Loucy (cell line): ENCODE measurements at regions not wholly inside any gene's neighbourhood (a gene's known extent, or its start where the extent isn't known, plus 50 kb on each side); places are given as distances from the start of the nearest gene placed in this dataset.

Experiments
- EZH2phosphoT487 ChIP-seq: fragments of 200-600 bp; IDR thresholded peaks from 2 replicates; pipeline ENCODE4 v1.6.1; 2018; ENCODE audit warnings: antibody characterized with exemption, mild to moderate bottlenecking, moderate library complexity, borderline replicate concordance
- TF ChIP-seq, protein P1 (sequence below): fragments of 200-600 bp; sonication (generic); conservative IDR thresholded peaks from 2 replicates; pipeline ENCODE4 v1.5.1; 2014; ENCODE audit warnings: mild to moderate bottlenecking, antibody characterized with exemption, low read length

DNA sequence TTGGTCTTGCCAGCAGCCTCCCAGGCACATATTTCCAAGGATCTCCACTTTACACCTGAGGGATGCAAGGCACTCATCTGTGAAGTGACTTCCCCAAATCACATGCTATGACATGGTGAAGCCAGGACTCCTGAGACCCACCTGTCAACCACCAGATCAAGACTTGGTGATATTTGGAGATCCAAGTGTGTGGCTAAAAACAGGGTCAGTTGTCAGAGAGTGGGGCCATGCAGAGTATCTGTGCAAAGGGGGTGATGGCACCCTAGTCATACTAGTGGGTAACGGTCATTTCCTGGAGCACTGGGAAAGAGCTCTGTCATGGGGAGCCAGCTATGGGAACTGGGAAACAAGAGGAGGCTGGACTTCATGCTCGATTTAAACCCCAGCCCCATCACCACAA lies 218.4 kb upstream of the IRS2 start:
- TF ChIP-seq, protein P1, sequence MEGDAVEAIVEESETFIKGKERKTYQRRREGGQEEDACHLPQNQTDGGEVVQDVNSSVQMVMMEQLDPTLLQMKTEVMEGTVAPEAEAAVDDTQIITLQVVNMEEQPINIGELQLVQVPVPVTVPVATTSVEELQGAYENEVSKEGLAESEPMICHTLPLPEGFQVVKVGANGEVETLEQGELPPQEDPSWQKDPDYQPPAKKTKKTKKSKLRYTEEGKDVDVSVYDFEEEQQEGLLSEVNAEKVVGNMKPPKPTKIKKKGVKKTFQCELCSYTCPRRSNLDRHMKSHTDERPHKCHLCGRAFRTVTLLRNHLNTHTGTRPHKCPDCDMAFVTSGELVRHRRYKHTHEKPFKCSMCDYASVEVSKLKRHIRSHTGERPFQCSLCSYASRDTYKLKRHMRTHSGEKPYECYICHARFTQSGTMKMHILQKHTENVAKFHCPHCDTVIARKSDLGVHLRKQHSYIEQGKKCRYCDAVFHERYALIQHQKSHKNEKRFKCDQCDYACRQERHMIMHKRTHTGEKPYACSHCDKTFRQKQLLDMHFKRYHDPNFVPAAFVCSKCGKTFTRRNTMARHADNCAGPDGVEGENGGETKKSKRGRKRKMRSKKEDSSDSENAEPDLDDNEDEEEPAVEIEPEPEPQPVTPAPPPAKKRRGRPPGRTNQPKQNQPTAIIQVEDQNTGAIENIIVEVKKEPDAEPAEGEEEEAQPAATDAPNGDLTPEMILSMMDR = no peak
- TF ChIP-seq EZH2phosphoT487 = no peak
